IMR-90 (cell line): ENCODE measurements at regions not wholly inside any gene's neighbourhood (a gene's known extent, or its start where the extent isn't known, plus 50 kb on each side); places are given as distances from the start of the nearest gene placed in this dataset.

Source experiments
- ATAC-seq: fragments of 200-7000 bp; cut with Tn5 transposase; 2 replicates; pipeline ENCODE4 v1.9.1; 2020; ENCODE audit warnings: low read depth, mild to moderate bottlenecking, moderate library complexity
- BruUV-seq: library from RNA; stranded (reverse); fragments of 400-500 nt; replicated peaks from 2 replicates; lab custom pipeline; 2021; lab: Mats Ljungman, UMichigan
- CTCF ChIA-PET: fragments of 300-600 bp; formaldehyde crosslinking; extraction: SDS; loops from one replicate; lab custom pipeline; 2021; ENCODE audit warnings: antibody characterized with exemption; lab: Yijun Ruan, JAX
- POLR2A ChIA-PET: fragments of 300-600 bp; sonication (Branson Sonifier 250); formaldehyde crosslinking; loops from one replicate; lab custom pipeline; 2022; ENCODE audit warnings: antibody characterized with exemption; ENCODE audit not compliant: unreplicated experiment; lab: Charles Lee
- DNase-seq: peaks from one replicate; pipeline ENCODE4 v3.0.0; 2013
- H2AFZ ChIP-seq: replicated peaks from 2 replicates; pipeline ENCODE3; 2013; ENCODE audit warnings: low read length, mild to moderate bottlenecking; ENCODE audit not compliant: poor library complexity
- H2AK5ac ChIP-seq: 2 replicates; pipeline ENCODE4 v1.6.1; 2013; ENCODE audit warnings: low read depth, low read length, inconsistent platforms
- H2AK9ac ChIP-seq: replicated peaks from 2 replicates; pipeline ENCODE3; 2013; ENCODE audit warnings: mild to moderate bottlenecking, low read depth, low read length, moderate library complexity; ENCODE audit not compliant: poor library complexity
- H2BK120ac ChIP-seq: 2 replicates; pipeline ENCODE4 v1.6.1; 2013; ENCODE audit warnings: low read depth, low read length, inconsistent platforms
- H2BK15ac ChIP-seq: 3 replicates; pipeline ENCODE4 v1.6.1; 2013; ENCODE audit warnings: low read depth, low read length, inconsistent platforms
- H2BK20ac ChIP-seq: 2 replicates; pipeline ENCODE4 v1.6.1; 2013; ENCODE audit warnings: low read depth, mild to moderate bottlenecking, inconsistent platforms, low read length, moderate library complexity
- H2BK5ac ChIP-seq: 2 replicates; pipeline ENCODE4 v1.6.1; 2013; ENCODE audit warnings: mild to moderate bottlenecking, low read depth, low read length, inconsistent platforms; ENCODE audit not compliant: poor library complexity, severe bottlenecking
- H3K14ac ChIP-seq: replicated peaks from 2 replicates; pipeline ENCODE4 v1.6.1; 2013; ENCODE audit warnings: low read depth, low read length, inconsistent platforms
- H3K18ac ChIP-seq: 2 replicates; pipeline ENCODE4 v1.6.1; 2013; ENCODE audit warnings: low read depth, low read length, control low read depth
- H3K23ac ChIP-seq: 2 replicates; pipeline ENCODE4 v1.6.1; 2013; ENCODE audit warnings: low read depth, low read length, inconsistent platforms
- H3K27ac ChIP-seq: 2 replicates; pipeline ENCODE4 v1.5.1; 2013; ENCODE audit warnings: mild to moderate bottlenecking, control low read depth, low read length; ENCODE audit not compliant: insufficient read depth
- H3K27me3 ChIP-seq: 2 replicates; pipeline ENCODE4 v1.6.1; 2013; ENCODE audit warnings: low read length; ENCODE audit not compliant: control insufficient read depth, insufficient read depth
- H3K36me3 ChIP-seq: 2 replicates; pipeline ENCODE4 v1.6.1; 2013; ENCODE audit warnings: low read length, mixed read lengths; ENCODE audit not compliant: control insufficient read depth, insufficient read depth
- H3K4ac ChIP-seq: 2 replicates; pipeline ENCODE4 v1.6.1; 2013; ENCODE audit warnings: low read depth, low read length, inconsistent platforms
- H3K4me1 ChIP-seq: 2 replicates; pipeline ENCODE4 v1.6.1; 2013; ENCODE audit warnings: low read length, mixed read lengths; ENCODE audit not compliant: control insufficient read depth, insufficient read depth
- H3K4me2 ChIP-seq: 2 replicates; pipeline ENCODE4 v1.6.1; 2013; ENCODE audit warnings: low read depth, mild to moderate bottlenecking, control low read depth, low read length, moderate library complexity
- H3K4me3 ChIP-seq: 2 replicates; pipeline ENCODE4 v1.5.1; 2013; ENCODE audit warnings: low read depth, mild to moderate bottlenecking, control low read depth, low read length, moderate library complexity; ENCODE audit not compliant: insufficient read depth
- H3K56ac ChIP-seq: 2 replicates; pipeline ENCODE4 v1.6.1; 2013; ENCODE audit warnings: low read length, inconsistent platforms; ENCODE audit not compliant: insufficient read depth; ENCODE audit errors: extremely low read depth
- H3K79me1 ChIP-seq, 2 experiments: 2 replicates each; pipeline ENCODE4 v1.6.1; 2013; ENCODE audit warnings: low read length in 2 of 2, inconsistent platforms in 1 of 2, low read depth in 1 of 2
- H3K9ac ChIP-seq: 2 replicates; pipeline ENCODE4 v1.6.1; 2013; ENCODE audit warnings: low read depth, low read length, control low read depth
- H3K9me1 ChIP-seq: 2 replicates; pipeline ENCODE4 v1.6.1; 2013; ENCODE audit warnings: low read length, inconsistent platforms; ENCODE audit not compliant: insufficient read depth
- H3K9me3 ChIP-seq: 2 replicates; pipeline ENCODE4 v1.6.1; 2013; ENCODE audit warnings: low read length; ENCODE audit not compliant: control insufficient read depth, insufficient read depth
- H4K20me1 ChIP-seq: 2 replicates; pipeline ENCODE4 v1.6.1; 2013; ENCODE audit warnings: low read length, inconsistent platforms; ENCODE audit not compliant: insufficient read depth
- H4K5ac ChIP-seq: 2 replicates; pipeline ENCODE4 v1.6.1; 2013; ENCODE audit warnings: mild to moderate bottlenecking, low read depth, low read length, control low read depth
- H4K8ac ChIP-seq, 2 experiments: 2 replicates each; pipeline ENCODE4 v1.6.1; 2013; ENCODE audit warnings: low read depth in 2 of 2, low read length in 2 of 2, control low read depth in 1 of 2, inconsistent platforms in 1 of 2
- H4K91ac ChIP-seq: 2 replicates; pipeline ENCODE4 v1.6.1; 2013; ENCODE audit warnings: low read depth, low read length, inconsistent platforms; ENCODE audit not compliant: insufficient read depth
- CEBPB ChIP-seq: IDR thresholded peaks from 2 replicates; pipeline ENCODE4 v1.6.1; 2012; ENCODE audit warnings: low read depth, low read length, improper control_type of control experiment
- MAFK ChIP-seq: IDR thresholded peaks from 2 replicates; pipeline ENCODE4 v1.6.1; 2012; ENCODE audit warnings: low read depth, low read length, improper control_type of control experiment
- SMC3 ChIP-seq: fragments of 150-350 bp; IDR thresholded peaks from 2 replicates; pipeline ENCODE4 v1.6.1; 2016; ENCODE audit warnings: low read depth, mild to moderate bottlenecking, antibody characterized with exemption, low read length, moderate library complexity
- WGBS, 2 experiments: methylation state at CpG; one replicate each; pipeline versions ENCODE4 v1.1.5 to v1.1.7; 2013; ENCODE audit warnings: missing lambda C conversion rate in 2 of 2; ENCODE audit not compliant: insufficient read length in 1 of 2; ENCODE audit errors: extremely low coverage in 2 of 2; 5-methylcytosine and 5-hydroxymethylcytosine counted together
- dilution Hi-C: fragments of 300-500 bp; cut with HindIII; formaldehyde crosslinking; loops from one replicate; pipeline ENCODE4 v1.14.3; 2018; ENCODE audit warnings: low sequenced_read_pairs; ENCODE audit not compliant: unreplicated experiment
- in situ Hi-C: fragments of 300-500 bp; cut with MboI; formaldehyde crosslinking; loops from 3 replicates; pipeline ENCODE4 v1.14.3; 2019; ENCODE audit warnings: low sequenced_read_pairs, inconsistent platforms, mixed read lengths
- intact Hi-C: fragments of 100-400 bp; cut with micrococcal nuclease; formaldehyde crosslinking; loops from 2 replicates; pipeline ENCODE4 v1.10.0; 2022

DNA sequence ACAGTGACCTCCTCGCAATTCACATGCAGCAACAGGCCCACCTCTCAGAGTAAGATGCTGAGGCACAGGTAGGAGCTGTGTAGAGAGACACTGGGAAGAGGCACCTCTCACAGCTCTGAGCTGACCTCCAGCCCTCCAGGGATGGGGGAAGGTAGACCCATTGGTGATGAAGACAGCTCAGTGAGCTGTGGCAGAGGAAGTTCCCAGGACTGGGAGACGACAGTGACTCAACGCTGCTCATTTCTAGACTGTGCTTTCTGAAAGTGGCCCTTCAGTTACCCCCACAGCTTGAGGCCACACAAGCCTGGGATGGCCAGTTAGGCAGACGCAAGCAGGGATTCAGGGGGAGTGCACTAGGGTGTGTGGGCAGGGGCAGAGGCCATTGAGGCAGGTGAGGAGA lies 2073.2 kb downstream of the TP53TG3F start:
- Histone ChIP-seq H4K8ac (no peak overlapping the region), H3K9me1 (no peaks in the 10 kb centered on the region), H3K9me3 (peaks cover 24% of the 10 kb centered on the region), H3K27me3 (no peaks in the 10 kb centered on the region), H2AFZ (no peak overlapping the region), H3K79me1 (no peaks in the 10 kb centered on the region), H3K23ac (no peak overlapping the region), H2AK5ac (no peak overlapping the region), H4K5ac (no peak overlapping the region), H3K4me3 (no peak overlapping the region), H3K4ac (no peak overlapping the region), H2BK120ac (no peak overlapping the region), H2BK5ac (no peak overlapping the region), H3K4me1 (no peaks in the 10 kb centered on the region), H4K20me1 (no peaks in the 10 kb centered on the region), H2BK15ac (no peak overlapping the region), H3K18ac (no peak overlapping the region), H2AK9ac (no peak overlapping the region), H2BK20ac (no peak overlapping the region), H4K91ac (no peak overlapping the region), H3K27ac (no peak overlapping the region), H3K4me2 (no peak overlapping the region), H3K36me3 (no peaks in the 10 kb centered on the region), H3K9ac (no peak overlapping the region), H3K56ac (no peak overlapping the region), H3K14ac (no peak overlapping the region)
- ChIA-PET POLR2A (no interaction called here), CTCF (interaction anchor here (1.2 kb wide), 1 partner anchor 9 kb away, joined by 3 read pairs; no protein-coding TSS in a partner anchor)
- no TSS peak for BruUV-seq
- intact Hi-C loops (no loop called here), dilution Hi-C loops (no loop called here), in situ Hi-C loops (no loop called here)
- no CpG with 5 or more reads among the region's 4 CpGs for WGBS, 2 experiments
- TF ChIP-seq CEBPB (no peak), SMC3 (no peak), MAFK (no peak)
- DNase-seq: no peak
- no peak for ATAC-seq
